ENCODE measurements at regions not wholly inside any gene's neighbourhood (a gene's known extent, or its start where the extent isn't known, plus 50 kb on each side); places are given as distances from the start of the nearest gene placed in this dataset.

DNA sequence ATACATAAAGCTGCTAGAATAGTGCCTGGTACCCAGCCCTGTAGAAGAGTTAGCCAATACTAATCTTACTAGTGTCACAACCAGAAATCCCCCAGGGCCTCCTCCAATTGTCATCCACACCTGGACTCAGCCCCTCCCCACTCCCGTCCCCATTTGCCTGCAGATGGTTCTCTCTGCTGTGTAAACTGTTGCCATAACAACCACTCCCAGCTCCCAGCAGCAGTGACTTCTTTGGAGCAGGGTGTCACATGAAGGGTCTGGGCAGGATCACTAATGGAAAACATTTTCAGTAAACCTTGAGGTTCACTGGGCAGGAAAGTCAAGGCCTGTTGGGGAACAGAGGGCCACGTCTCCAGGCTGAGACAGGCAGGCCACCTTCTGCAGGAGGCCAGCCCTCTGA lies 126.0 kb upstream of the IPO9 start:
- TF ChIP-seq, protein P1, sequence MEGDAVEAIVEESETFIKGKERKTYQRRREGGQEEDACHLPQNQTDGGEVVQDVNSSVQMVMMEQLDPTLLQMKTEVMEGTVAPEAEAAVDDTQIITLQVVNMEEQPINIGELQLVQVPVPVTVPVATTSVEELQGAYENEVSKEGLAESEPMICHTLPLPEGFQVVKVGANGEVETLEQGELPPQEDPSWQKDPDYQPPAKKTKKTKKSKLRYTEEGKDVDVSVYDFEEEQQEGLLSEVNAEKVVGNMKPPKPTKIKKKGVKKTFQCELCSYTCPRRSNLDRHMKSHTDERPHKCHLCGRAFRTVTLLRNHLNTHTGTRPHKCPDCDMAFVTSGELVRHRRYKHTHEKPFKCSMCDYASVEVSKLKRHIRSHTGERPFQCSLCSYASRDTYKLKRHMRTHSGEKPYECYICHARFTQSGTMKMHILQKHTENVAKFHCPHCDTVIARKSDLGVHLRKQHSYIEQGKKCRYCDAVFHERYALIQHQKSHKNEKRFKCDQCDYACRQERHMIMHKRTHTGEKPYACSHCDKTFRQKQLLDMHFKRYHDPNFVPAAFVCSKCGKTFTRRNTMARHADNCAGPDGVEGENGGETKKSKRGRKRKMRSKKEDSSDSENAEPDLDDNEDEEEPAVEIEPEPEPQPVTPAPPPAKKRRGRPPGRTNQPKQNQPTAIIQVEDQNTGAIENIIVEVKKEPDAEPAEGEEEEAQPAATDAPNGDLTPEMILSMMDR (conservative IDR thresholded peaks at IDR 0.05; ENCODE audit: low read length), result no peak
- TF ChIP-seq EZH2phosphoT487 (IDR thresholded peaks at IDR 0.05; ENCODE audit: borderline replicate concordance, low read depth, low read length), result no peak

Data from OCI-LY7 (cell line).